Lung microvascular endothelial cell (primary cell): ENCODE measurements at regions not wholly inside any gene's neighbourhood (a gene's known extent, or its start where the extent isn't known, plus 50 kb on each side); places are given as distances from the start of the nearest gene placed in this dataset.
"Not testable (repeated sequence)": the region's sequence is repeated elsewhere in the genome, so short reads cannot be mapped to it uniquely, and the experiment has no call there.

Experiments
- DNase-seq, 2 donors: peaks; one replicate each; pipeline versions ENCODE4 v3.0.0 to v3.0.0-alpha.2; 2010; ENCODE audit warnings: low read depth in 2 of 2

DNA sequence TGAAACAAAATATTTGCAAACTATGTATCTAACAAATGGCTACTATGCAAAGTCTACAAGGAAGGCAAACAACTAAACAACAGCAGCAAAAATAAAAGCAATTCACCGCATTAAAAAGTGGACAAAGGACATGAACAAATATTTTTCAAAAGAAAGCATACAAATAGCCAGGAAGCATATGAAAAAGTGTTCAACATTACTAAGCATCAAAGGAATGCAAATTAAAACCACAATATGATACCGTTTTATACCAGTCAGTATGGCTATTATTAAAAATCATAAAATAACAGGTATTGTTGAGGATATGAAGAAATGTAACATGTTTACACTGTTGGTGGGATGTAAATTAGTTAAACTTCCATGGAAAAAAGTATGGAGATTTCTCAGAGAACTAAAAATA lies 1106.7 kb downstream of the PDHA2 start:
- no peak for DNase-seq

GRCh38 chr4:96952610-96953009 lies 1112.7 kb downstream of the PDHA2 start:
- no peak for DNase-seq

- no peak for DNase-seq
Measured at GRCh38 chr4:96955226-96955625, 1115.3 kb downstream of the PDHA2 start.

GRCh38 chr4:96955691-96956090 lies 1115.8 kb downstream of the PDHA2 start:
- DNase-seq: no peak

DNA sequence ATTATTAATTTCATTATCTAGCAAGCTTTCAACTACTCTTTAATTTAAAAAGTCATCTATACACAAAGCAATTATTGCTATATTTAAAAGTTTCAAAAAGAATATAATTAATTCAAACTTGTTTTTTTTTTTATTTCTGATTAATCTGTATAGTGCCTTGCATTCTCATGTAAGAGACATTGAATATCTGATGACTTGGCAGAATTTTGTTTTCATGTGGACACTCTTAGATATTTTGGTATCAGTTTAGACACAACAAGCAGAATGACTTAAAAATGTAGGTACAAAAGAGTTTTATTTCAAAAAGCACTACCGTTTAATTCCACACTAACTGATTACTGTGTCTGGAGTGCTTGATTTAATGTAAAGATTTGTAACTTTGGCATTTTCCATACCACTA lies 1129.6 kb downstream of the PDHA2 start:
- DNase-seq: no peak

DNA sequence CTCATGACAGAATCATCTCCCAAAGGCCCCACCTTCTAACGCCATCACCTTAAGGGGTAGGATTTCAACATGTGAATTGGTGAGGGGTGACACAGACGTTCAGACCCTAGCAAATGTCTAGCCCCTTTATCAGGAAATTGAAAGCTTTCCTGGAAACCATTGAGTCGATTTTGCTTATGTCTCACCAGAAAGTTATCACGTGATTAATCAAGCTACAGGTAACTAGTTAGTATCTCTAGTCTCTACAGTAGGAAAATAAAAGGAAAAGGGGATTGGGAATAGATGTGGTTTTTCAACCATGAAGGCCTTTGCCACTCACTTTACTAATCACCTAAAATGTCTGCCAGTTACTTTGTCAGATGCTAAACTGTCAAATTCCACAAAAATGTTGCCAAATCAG lies 1133.0 kb downstream of the PDHA2 start:
- DNase-seq: no peak

GRCh38 chr4:96974295-96974694 lies 1134.4 kb downstream of the PDHA2 start:
- no peak for DNase-seq

GRCh38 chr4:96983830-96984229 lies 1143.9 kb downstream of the PDHA2 start:
- no peak for DNase-seq

GRCh38 chr4:96986816-96987215 lies 1146.9 kb downstream of the PDHA2 start:
- no peak for DNase-seq

GRCh38 chr4:96991083-96991482 lies 1151.2 kb downstream of the PDHA2 start:
- DNase-seq: no peak

DNA sequence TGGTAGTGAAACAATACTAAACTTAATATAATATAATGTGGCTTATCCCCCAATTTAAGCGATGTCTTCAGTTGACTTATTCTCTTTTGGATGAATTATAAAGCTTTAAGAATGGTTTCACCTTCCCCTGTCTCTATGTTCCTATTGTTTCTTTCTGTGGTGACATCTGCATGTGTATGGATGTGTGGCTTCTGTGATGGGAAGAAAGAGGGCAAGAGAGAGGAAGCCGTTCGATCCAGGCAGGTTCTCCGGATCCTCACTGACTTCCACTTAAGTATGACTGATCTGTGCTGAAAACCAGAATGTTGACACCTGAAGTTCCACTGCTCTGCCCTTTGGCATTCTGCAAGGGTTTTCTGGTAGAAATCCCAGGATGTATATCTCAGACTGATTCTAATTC lies 1150.8 kb downstream of the STPG2 start:
- no peak for DNase-seq

GRCh38 chr4:96993560-96993959 lies 1149.7 kb downstream of the STPG2 start:
- DNase-seq: no peak

GRCh38 chr4:97003715-97004114 lies 1139.6 kb downstream of the STPG2 start:
- no peak for DNase-seq

- DNase-seq: no peak
Measured at GRCh38 chr4:97013309-97013708, 1130.0 kb downstream of the STPG2 start.

GRCh38 chr4:97013711-97014110 lies 1129.6 kb downstream of the STPG2 start:
- DNase-seq: no peak

GRCh38 chr4:97015301-97015700 lies 1128.0 kb downstream of the STPG2 start:
- no peak for DNase-seq

GRCh38 chr4:97016186-97016907 lies 1126.9 kb downstream of the STPG2 start:
- DNase-seq: no peak

DNA sequence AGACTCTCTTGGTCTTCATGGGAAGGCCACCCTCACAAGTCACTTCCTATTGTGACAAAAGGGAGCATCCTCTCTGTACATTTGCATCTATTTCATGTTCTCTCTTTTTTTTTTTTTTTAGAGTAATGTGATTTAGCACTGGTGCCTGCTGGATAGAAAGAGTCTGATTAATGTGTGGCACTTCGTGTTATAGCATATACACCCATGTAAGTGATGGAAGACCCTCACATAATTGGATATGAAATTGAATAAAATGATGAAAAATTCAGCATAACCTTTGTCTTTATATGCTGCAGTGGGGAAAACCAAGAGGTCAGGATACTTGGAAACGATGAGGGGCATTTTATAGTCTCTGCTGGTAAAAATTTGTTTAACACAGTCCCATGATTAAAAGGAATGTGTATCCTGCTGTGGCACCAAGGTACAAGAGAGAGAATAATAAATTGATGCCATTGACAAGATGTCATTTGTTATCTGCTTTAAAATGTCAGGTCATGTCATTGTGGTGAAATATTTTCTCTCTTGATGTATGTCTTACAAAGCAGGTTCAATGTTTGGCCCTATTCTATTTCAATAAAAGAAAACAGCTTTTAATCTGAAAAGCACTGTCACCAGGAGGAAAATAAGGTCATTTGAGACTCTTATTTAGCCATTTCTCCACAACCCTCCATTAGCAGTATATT lies 1115.4 kb downstream of the STPG2 start:
- DNase-seq: no peak

DNA sequence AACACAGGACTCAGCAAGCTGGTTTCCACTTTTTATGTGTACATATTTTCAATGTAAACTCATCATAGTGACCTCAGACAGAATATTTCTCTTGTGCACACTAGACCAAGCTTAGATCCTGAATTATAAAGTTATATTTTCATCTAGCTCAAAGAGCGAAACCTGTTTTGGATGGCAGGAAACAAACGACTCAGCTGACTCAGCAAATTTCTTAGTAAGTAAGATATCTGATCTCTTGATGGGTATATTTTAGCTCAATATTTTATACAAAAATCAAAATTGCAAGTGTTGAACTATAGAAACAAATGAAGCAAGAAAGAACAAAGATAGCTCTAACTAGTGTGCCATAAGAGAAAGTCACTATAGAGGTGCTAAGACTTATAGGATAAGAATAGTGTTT lies 1114.5 kb downstream of the STPG2 start:
- no peak for DNase-seq

DNA sequence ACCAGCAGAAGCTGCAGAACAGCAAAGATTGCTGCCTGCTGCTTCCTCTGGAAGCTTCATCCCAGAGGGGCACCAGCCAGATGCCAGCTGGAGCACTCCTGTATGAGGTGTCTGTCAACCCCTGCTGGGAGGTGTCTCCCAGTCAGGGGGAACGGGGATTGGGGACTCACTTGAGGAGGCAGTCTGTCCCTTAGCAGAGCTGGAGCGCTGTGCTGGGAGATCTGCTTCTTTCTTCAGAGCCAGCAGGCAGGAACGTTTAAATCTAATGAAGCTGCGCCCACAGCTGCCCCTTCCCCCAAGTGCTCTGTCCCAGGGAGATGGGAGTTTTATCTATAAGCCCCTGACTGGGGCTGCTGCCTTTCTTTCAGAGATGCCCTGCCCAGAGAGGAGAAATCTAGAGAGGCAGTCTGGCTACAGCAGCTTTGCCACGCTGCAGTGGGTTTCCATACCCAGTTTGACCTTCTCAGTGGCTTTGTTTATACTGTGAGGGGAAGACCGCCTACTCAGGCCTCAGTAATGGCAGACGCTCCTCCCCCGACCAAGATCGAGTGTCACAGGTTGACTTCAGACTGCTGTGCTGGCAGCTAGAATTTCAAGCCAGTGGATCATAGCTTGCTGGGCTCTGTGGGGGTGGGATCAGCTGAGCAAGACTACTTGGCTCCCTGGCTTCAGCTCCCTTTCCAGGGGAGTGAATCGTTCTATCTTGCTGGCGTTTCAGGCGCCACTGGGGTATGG lies 1105.7 kb downstream of the STPG2 start:
- not testable (repeated sequence) for DNase-seq

GRCh38 chr4:97038146-97038516 lies 1105.1 kb downstream of the STPG2 start:
- no peak for DNase-seq

- DNase-seq: no peak
Measured at GRCh38 chr4:97072666-97073065, 1070.6 kb downstream of the STPG2 start.

- no peak for DNase-seq
Measured at GRCh38 chr4:97073194-97073593, 1070.1 kb downstream of the STPG2 start.
